Esophagus squamous epithelium (tissue), 5 donors: ENCODE measurements at regions not wholly inside any gene's neighbourhood (a gene's known extent, or its start where the extent isn't known, plus 50 kb on each side); places are given as distances from the start of the nearest gene placed in this dataset.

Experiments
- DNase-seq: peaks from one replicate; lab custom pipeline; 2025; lab: John Stamatoyannopoulos, UW
- H3K27ac ChIP-seq, 4 donors: fragments of 200-600 bp; sonication (generic); one replicate each; pipeline ENCODE4 v1.5.1; 2016 to 2019; ENCODE audit warnings: mild to moderate bottlenecking in 1 of 4
- H3K27me3 ChIP-seq, 4 donors: fragments of 200-600 bp; sonication (generic); 1 replicate in 3 of 4; 2 replicates in 1 of 4; pipeline versions ENCODE4 v1.5.1 to v1.6.0; 2017 to 2021; ENCODE audit warnings: antibody characterized with exemption in 1 of 4
- H3K36me3 ChIP-seq, 3 donors: fragments of 200-600 bp; sonication (generic); one replicate each; pipeline ENCODE4 v1.5.1; 2016 to 2019
- H3K4me1 ChIP-seq, 3 donors: fragments of 200-600 bp; sonication (generic); one replicate each; pipeline ENCODE4 v1.5.1; 2017 to 2019
- H3K4me3 ChIP-seq, 4 donors: fragments of 200-600 bp; sonication (generic); 1 replicate in 3 of 4; 2 replicates in 1 of 4; pipeline ENCODE4 v1.5.1; 2016 to 2019; ENCODE audit warnings: mild to moderate bottlenecking in 2 of 4, moderate library complexity in 1 of 4
- H3K9me3 ChIP-seq, 3 donors: fragments of 200-600 bp; sonication (generic); one replicate each; pipeline ENCODE4 v1.5.1; 2016 to 2019
- POLR2A ChIP-seq, 4 donors: fragments of 450-650 bp; IDR thresholded peaks; one replicate each; pipeline ENCODE4 v1.6.1; 2017; ENCODE audit warnings: antibody characterized with exemption in 4 of 4, mild to moderate bottlenecking in 4 of 4, moderate library complexity in 3 of 4
- WGBS, 2 donors: methylation state at CpG; one replicate each; pipeline ENCODE4 v1.1.5; 2018; 5-methylcytosine and 5-hydroxymethylcytosine counted together
- intact Hi-C: fragments of 100-400 bp; cut with DNase I; formaldehyde crosslinking; loops from one replicate; pipeline ENCODE4 v1.15.0; 2022
- TF ChIP-seq, protein P1 (sequence below), 6 experiments: fragments of 450-650 bp in 4 of 6; fragments of 200-600 bp in 2 of 6; sonication (generic) in 2 of 6; IDR thresholded peaks; one replicate each; pipeline ENCODE4 v1.5.1; 2016 to 2019; ENCODE audit warnings: antibody characterized with exemption in 6 of 6, mild to moderate bottlenecking in 4 of 6, moderate library complexity in 4 of 6
- donor health status: DM: yes; HTN: yes; CAD: no.

DNA sequence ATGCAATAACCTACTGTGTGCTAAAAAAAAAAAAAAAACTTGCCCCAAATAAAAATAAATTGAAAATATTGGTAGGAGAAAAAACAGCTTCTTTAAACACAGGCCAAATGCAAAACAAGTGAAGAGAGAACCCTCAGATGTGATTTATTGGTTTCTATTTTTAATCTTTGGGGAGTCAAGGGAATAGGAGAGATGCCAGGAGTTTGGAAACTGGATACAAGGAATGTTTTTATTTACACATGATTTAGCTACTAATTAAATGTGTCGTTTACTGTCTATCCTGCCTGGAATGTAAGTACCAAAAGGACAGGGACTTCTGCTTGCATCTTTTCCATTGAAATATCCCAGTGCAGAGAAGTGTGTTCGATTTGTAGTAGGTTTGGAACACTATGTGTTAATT lies 810.7 kb downstream of the MAFB start:
- Histone ChIP-seq H3K4me1 (peaks cover 8 to 59% (median 13%) of the 10 kb centered on the region in 3 donors), H3K4me3 (no peak overlapping the region), H3K27me3 (no peaks in the 10 kb centered on the region), H3K9me3 (no peaks in the 10 kb centered on the region), H3K36me3 (no peaks in the 10 kb centered on the region), H3K27ac (peak overlapping the region in 3 of 4 donors; percentile 53 to 77 (median 63))
- no peak for TF ChIP-seq POLR2A (IDR thresholded peaks at IDR 0.05)
- TF ChIP-seq, protein P1, sequence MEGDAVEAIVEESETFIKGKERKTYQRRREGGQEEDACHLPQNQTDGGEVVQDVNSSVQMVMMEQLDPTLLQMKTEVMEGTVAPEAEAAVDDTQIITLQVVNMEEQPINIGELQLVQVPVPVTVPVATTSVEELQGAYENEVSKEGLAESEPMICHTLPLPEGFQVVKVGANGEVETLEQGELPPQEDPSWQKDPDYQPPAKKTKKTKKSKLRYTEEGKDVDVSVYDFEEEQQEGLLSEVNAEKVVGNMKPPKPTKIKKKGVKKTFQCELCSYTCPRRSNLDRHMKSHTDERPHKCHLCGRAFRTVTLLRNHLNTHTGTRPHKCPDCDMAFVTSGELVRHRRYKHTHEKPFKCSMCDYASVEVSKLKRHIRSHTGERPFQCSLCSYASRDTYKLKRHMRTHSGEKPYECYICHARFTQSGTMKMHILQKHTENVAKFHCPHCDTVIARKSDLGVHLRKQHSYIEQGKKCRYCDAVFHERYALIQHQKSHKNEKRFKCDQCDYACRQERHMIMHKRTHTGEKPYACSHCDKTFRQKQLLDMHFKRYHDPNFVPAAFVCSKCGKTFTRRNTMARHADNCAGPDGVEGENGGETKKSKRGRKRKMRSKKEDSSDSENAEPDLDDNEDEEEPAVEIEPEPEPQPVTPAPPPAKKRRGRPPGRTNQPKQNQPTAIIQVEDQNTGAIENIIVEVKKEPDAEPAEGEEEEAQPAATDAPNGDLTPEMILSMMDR (IDR thresholded peaks at IDR 0.05): no peak
- intact Hi-C loops: no loop called here
- WGBS, 2 donors: 19 to 46% methylated on average over 2 of the region's 2 CpGs
- DNase-seq: no peak

DNA sequence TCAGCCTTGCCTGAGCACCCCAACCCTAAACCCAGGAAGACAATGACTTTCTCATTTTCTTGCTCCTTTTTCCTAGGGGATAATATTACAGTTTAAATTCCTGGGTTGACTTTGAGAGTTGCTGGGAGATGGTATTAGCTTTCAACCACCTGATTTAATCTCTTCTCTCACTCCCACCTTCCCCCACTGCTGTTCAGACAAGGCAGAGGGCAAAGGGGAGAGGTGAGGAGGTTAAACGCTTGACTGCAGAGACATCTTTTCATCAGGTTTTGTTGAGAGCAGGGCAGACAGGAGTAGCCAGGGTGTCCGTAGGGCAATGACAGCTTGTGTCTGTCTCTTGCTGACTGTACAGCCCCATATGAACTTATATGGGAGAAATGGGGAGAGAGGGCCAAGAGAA lies 811.2 kb downstream of the MAFB start:
- no peak overlapping the region for H3K4me3 ChIP-seq
- 66 to 71% methylated on average over 2 of the region's 2 CpGs for WGBS, 2 donors
- TF ChIP-seq, protein P1 (IDR thresholded peaks at IDR 0.05): no peak
- TF ChIP-seq POLR2A (IDR thresholded peaks at IDR 0.05): no peak
- no peaks in the 10 kb centered on the region for H3K27me3 ChIP-seq
- no peaks in the 10 kb centered on the region for H3K9me3 ChIP-seq
- DNase-seq: no peak
- H3K36me3 ChIP-seq: no peaks in the 10 kb centered on the region
- intact Hi-C loops: no loop called here
- peaks cover 8 to 59% (median 13%) of the 10 kb centered on the region in 3 donors for H3K4me1 ChIP-seq
- H3K27ac ChIP-seq: peak overlapping the region in 2 of 4 donors; percentile 53 to 77

DNA sequence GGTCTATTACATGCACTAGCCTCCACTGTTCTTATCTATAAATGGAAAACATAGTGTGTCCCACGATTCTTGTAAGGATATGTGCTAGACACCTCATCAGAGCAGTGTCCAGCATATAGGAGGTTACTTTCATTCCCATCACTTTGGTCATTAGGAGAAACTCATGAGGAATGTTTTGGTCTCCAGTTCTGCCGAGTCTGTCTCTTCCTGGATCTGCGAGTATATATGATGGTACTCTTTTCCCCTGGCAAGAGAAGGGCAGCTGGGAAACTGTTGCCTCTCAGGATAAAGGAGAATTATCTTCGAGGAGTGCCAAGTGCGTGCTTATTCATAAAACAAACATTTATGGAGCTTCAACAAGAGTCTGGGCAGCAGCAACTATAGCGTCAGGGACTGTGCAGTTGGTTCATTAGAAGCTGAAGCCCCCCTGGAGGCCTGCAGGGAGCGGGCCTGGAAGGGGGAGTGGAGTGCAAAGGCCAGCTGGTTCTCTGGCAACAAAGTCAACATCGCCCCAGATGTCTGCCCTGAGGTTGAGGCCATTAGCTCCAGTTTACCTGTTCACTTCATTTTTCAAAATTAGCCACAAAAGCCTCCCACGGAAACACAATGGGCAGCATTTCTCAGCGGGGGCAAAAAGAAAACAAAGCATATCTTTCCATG lies 811.9 kb downstream of the MAFB start:
- peak overlapping the region in 1 of 4 donors; percentile 77 for H3K27ac ChIP-seq
- no peak for DNase-seq
- no peaks in the 10 kb centered on the region for H3K36me3 ChIP-seq
- no peaks in the 10 kb centered on the region for H3K9me3 ChIP-seq
- H3K27me3 ChIP-seq: no peaks in the 10 kb centered on the region
- H3K4me3 ChIP-seq: no peak overlapping the region
- TF ChIP-seq, protein P1 (IDR thresholded peaks at IDR 0.05): no peak
- TF ChIP-seq POLR2A (IDR thresholded peaks at IDR 0.05): no peak
- intact Hi-C loops: no loop called here
- H3K4me1 ChIP-seq: peaks cover 8 to 59% (median 13%) of the 10 kb centered on the region in 3 donors
- WGBS, 2 donors: 28 to 68% methylated on average over 6 to 7 of the region's 10 CpGs

DNA sequence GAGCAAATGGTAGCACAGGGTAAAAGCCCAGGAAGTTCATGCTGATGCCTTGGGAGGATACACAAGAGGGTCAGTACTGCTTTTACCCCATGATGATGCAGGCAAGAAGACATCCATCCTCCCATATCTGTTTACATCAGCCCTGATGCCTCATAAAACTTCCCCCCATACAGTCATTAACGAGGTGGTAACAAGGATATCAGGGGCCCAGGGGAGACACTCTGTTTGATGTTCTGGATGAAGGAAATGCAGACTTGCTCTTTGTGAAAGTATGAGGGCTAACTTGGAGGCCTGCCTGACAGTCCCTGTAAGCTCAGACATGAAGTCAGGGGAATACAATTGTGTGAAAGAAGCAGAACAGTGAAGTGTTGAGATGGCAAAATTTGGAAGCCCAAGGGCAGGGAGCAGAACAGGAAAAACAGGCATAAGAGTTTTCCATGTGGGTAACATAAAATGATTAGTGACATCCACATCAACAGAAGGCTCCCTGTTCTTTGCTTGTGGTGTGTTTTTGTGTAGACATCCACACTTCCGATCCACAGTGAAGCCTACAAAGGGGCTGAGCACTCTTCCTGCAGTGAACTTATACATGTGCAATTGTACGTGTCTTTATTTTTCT lies 813.4 kb downstream of the MAFB start:
- no peaks in the 10 kb centered on the region for H3K9me3 ChIP-seq
- no peaks in the 10 kb centered on the region for H3K27me3 ChIP-seq
- no peaks in the 10 kb centered on the region for H3K36me3 ChIP-seq
- intact Hi-C loops: no loop called here
- H3K4me3 ChIP-seq: no peak overlapping the region
- DNase-seq: no peak
- peaks cover 8 to 59% (median 13%) of the 10 kb centered on the region in 3 donors for H3K4me1 ChIP-seq
- H3K27ac ChIP-seq: no peak overlapping the region
- 63 to 77% methylated on average over 2 to 3 of the region's 3 CpGs for whole genome bisulfite sequencing, 2 donors
- TF ChIP-seq, protein P1 (IDR thresholded peaks at IDR 0.05): no peak
